ENCODE measurements at regions not wholly inside any gene's neighbourhood (a gene's known extent, or its start where the extent isn't known, plus 50 kb on each side); places are given as distances from the start of the nearest gene placed in this dataset.

DNA sequence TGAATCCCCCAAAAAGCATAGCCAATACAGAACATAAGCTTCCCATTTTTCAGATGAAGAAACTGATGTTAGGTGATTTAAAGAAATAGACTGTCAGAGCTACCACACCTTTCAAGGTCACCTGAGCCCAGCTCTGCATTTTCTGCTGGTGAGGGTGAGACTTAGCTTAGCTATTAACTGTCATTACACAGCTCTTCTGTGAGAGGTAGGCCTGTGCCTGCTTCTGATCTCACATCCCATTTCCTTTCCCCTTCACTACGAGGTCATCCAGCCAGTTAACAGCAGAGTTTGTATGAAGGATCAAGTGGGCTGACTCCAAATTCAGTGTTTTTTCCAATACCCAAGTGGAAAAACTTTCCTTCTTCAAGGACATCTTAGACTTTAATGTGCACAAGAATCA lies 528.6 kb upstream of the CLINT1 start:
- Histone ChIP-seq H3K36me3 (ENCODE audit: control insufficient read depth, insufficient read depth, low read length) (no peaks in the 10 kb centered on the region), H3K4me3 (ENCODE audit: extremely low read depth, insufficient read depth, low read length, poor library complexity, severe bottlenecking) (no peak overlapping the region), H3K4me1 (ENCODE audit: control insufficient read depth, insufficient read depth, low read length, poor library complexity, severe bottlenecking) (peaks cover 30% of the 10 kb centered on the region), H3K9me3 (ENCODE audit: control insufficient read depth, low read length) (no peaks in the 10 kb centered on the region), H3K27ac (ENCODE audit: low read depth, low read length, severe bottlenecking) (no peak overlapping the region)
- 83% methylated on average over 1 of the region's 1 CpG; no CpG with 5 or more reads in 1 of the 2 experiments for WGBS, 2 experiments (ENCODE audit: insufficient coverage in 2 of 2)

GRCh38 chr5:158385982-158386381 lies 527.0 kb upstream of the CLINT1 start:
- H3K4me1 ChIP-seq (ENCODE audit: control insufficient read depth, insufficient read depth, low read length, poor library complexity, severe bottlenecking), result peaks cover 27% of the 10 kb centered on the region
- H3K4me3 ChIP-seq (ENCODE audit: extremely low read depth, insufficient read depth, low read length, poor library complexity, severe bottlenecking), result no peak overlapping the region
- 100% methylated on average over 1 of the region's 3 CpGs; no CpG with 5 or more reads in 1 of the 2 experiments for WGBS, 2 experiments (ENCODE audit: insufficient coverage in 2 of 2)
- no peak overlapping the region for H3K27ac ChIP-seq (ENCODE audit: low read depth, low read length, severe bottlenecking)
- H3K9me3 ChIP-seq (ENCODE audit: control insufficient read depth, low read length), result no peaks in the 10 kb centered on the region
- no peaks in the 10 kb centered on the region for H3K36me3 ChIP-seq (ENCODE audit: control insufficient read depth, insufficient read depth, low read length)

DNA sequence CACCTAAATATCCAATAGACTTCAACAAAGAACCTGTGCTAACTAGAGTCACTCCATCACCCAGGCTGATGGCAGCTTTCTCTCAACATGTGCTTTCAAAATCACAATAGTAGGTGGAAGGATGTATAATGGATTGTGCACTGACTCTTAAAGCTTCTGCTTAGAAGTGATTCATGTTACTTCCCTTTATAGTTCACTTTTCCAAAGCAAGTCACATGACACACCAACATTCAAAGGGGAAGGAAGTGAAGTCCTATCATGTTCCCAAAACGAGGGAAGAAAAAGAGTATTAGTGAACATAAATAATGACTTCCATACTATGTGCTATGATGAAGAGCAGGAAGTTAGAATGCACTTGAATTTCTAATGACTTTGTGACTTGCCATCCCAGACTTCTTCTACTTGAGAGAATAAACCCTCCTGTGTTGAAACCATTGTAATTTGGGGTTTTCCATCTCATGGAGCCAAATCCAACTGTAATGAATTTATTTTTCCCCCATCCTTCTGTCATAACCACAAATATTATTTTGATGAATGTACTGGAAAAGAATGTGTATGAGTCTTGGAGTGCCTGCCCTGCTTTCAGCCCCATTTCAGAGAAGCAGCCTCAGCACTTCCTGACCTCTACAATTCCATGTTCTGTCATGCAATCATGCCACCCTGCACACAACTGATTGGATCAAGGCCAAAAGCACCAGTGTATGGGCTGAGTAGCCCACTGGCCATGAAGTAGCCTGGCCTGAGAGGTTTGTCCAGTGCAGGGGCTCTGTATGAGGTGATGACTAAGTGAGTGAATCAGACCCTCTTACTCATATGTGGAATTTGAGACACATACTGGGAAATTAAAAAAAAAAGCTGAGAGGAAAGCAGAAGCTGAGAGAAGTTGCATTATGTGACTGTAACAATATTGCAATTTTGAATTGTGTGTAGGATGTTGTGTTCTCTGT lies 525.9 kb upstream of the CLINT1 start:
- Histone ChIP-seq H3K27ac (ENCODE audit: low read depth, low read length, severe bottlenecking) (no peak overlapping the region), H3K36me3 (ENCODE audit: control insufficient read depth, insufficient read depth, low read length) (no peaks in the 10 kb centered on the region), H3K4me1 (ENCODE audit: control insufficient read depth, insufficient read depth, low read length, poor library complexity, severe bottlenecking) (peaks cover 17% of the 10 kb centered on the region), H3K4me3 (ENCODE audit: extremely low read depth, insufficient read depth, low read length, poor library complexity, severe bottlenecking) (no peak overlapping the region), H3K9me3 (ENCODE audit: control insufficient read depth, low read length) (no peaks in the 10 kb centered on the region)
- WGBS, 2 experiments (ENCODE audit: insufficient coverage in 2 of 2), result 100% methylated on average over 1 of the region's 1 CpG; no CpG with 5 or more reads in 1 of the 2 experiments

DNA sequence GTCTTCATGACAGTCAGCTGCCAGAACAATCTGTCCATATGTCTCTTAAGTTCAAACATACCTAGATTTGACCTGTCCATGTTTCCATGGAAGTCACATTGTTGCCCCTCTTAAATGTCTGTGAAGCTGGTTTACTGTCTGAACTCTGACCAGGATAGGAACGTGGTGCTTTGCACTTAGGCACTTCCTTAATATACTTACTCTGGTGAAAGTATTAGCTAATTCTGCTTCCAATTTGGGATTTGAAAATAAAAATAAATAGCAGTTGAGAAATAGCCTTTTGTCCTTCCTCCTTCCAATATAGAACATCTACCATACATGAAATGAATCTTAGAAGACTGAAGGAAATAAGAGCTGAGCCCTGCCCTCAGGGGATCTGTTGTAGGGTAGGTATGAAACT lies 524.5 kb upstream of the CLINT1 start:
- Histone ChIP-seq H3K4me1 (ENCODE audit: control insufficient read depth, insufficient read depth, low read length, poor library complexity, severe bottlenecking) (peaks cover 16% of the 10 kb centered on the region), H3K27ac (ENCODE audit: low read depth, low read length, severe bottlenecking) (no peak overlapping the region), H3K4me3 (ENCODE audit: extremely low read depth, insufficient read depth, low read length, poor library complexity, severe bottlenecking) (no peak overlapping the region), H3K9me3 (ENCODE audit: control insufficient read depth, low read length) (no peaks in the 10 kb centered on the region), H3K36me3 (ENCODE audit: control insufficient read depth, insufficient read depth, low read length) (no peaks in the 10 kb centered on the region)
- WGBS, 2 experiments (ENCODE audit: insufficient coverage in 2 of 2), result no CpG with 5 or more reads among the region's 1 CpG

DNA sequence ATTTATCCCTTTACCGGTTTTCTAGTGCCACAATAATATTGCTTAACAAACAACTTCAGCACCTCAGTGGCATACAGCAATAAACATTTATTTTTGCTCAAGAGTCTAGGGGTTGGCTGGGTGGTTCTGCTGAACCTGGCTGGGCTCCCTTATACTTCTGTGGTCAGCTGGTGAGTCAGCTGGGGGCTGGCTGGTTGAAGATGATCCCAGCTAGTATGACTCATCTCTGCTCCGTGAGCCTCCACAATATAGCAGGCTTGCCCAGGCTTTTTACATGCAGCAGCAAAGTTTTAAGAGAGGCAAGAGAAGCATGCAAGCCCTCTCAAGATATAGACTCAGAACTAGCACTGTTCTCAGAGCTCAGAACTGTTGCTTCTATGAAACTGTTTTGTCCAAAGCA lies 523.5 kb upstream of the CLINT1 start:
- Histone ChIP-seq H3K36me3 (ENCODE audit: control insufficient read depth, insufficient read depth, low read length) (no peaks in the 10 kb centered on the region), H3K9me3 (ENCODE audit: control insufficient read depth, low read length) (no peaks in the 10 kb centered on the region), H3K27ac (ENCODE audit: low read depth, low read length, severe bottlenecking) (peak overlapping the region; percentile 74), H3K4me1 (ENCODE audit: control insufficient read depth, insufficient read depth, low read length, poor library complexity, severe bottlenecking) (peaks cover 13% of the 10 kb centered on the region), H3K4me3 (ENCODE audit: extremely low read depth, insufficient read depth, low read length, poor library complexity, severe bottlenecking) (no peak overlapping the region)
- WGBS, 2 experiments (ENCODE audit: insufficient coverage in 2 of 2), result 13 to 17% methylated on average over 1 of the region's 2 CpGs

DNA sequence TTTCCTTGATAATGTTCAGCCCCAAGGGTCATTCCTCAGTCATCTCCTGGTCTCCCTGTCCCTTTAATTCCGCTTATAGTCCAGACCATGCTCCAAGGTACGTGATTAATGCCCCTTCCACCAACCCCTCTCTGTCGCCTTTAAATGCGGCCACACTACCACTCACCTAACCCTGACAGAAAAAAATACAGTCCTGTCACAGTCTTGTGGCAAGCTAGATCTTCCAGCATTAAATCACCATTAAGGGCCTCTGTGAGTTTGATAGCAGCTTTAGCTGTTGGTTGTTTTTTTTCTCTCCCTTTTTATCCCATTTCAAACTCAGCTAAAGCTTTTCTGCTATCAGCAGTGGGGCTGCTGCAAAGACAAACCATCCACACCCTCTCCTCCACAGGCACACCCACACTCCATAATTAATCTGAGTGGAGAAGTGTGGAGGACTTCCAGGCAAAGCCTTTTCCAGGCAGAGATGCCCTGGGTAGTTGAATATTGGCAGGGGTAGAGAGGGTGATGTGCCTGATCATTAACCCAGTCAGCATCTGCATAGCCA lies 522.7 kb upstream of the CLINT1 start:
- Histone ChIP-seq H3K27ac (ENCODE audit: low read depth, low read length, severe bottlenecking) (no peak overlapping the region), H3K4me1 (ENCODE audit: control insufficient read depth, insufficient read depth, low read length, poor library complexity, severe bottlenecking) (peaks cover 13% of the 10 kb centered on the region), H3K9me3 (ENCODE audit: control insufficient read depth, low read length) (no peaks in the 10 kb centered on the region), H3K36me3 (ENCODE audit: control insufficient read depth, insufficient read depth, low read length) (no peaks in the 10 kb centered on the region), H3K4me3 (ENCODE audit: extremely low read depth, insufficient read depth, low read length, poor library complexity, severe bottlenecking) (no peak overlapping the region)
- 97 to 98% methylated on average over 4 of the region's 4 CpGs for WGBS, 2 experiments (ENCODE audit: insufficient coverage in 2 of 2)

DNA sequence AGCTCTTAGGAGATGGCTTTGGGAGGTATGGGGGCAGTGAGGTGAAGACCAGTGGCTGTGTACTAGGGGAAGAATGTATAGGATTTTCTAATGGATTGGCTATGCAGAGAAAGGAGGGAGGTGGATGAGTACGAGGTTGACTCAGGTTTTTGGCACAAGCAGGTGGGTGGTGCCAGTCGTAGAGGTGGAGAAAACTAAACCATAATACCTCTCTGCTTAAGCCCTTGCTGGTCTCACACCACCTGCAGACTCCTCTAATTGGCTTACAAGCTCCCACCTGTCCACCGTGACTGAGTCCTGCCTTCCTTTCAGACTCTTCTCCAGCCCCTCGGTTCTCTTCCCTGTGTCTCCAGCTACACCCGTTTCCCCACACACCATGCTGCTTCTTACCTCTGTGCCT lies 521.7 kb upstream of the CLINT1 start:
- Histone ChIP-seq H3K9me3 (ENCODE audit: control insufficient read depth, low read length) (no peaks in the 10 kb centered on the region), H3K36me3 (ENCODE audit: control insufficient read depth, insufficient read depth, low read length) (no peaks in the 10 kb centered on the region), H3K27ac (ENCODE audit: low read depth, low read length, severe bottlenecking) (no peak overlapping the region), H3K4me1 (ENCODE audit: control insufficient read depth, insufficient read depth, low read length, poor library complexity, severe bottlenecking) (peaks cover 13% of the 10 kb centered on the region), H3K4me3 (ENCODE audit: extremely low read depth, insufficient read depth, low read length, poor library complexity, severe bottlenecking) (no peak overlapping the region)
- 81 to 91% methylated on average over 4 of the region's 5 CpGs for WGBS, 2 experiments (ENCODE audit: insufficient coverage in 2 of 2)

DNA sequence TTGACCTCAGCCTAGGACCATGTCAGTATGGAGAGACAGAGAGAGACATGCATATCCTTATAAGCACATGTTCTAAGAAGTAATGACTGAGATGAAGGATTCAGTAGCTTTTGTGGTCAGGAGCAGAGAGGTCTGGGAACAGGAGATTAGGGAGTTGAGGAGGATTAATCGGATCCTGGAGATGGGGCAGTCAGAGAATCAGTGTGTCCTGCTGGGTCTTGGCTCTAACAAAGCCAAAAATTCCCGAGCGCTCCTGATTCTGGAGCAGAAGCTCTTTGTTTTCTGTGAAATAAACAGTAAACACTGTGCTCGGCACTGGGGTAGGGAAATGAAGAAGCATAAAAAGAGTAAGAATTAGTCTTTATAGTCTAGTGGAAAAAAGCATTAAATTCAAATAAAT lies 520.0 kb upstream of the CLINT1 start:
- H3K4me3 ChIP-seq (ENCODE audit: extremely low read depth, insufficient read depth, low read length, poor library complexity, severe bottlenecking), result no peak overlapping the region
- WGBS, 2 experiments (ENCODE audit: insufficient coverage in 2 of 2), result 78 to 100% methylated on average over 1 to 3 of the region's 4 CpGs
- H3K27ac ChIP-seq (ENCODE audit: low read depth, low read length, severe bottlenecking), result no peak overlapping the region
- no peaks in the 10 kb centered on the region for H3K36me3 ChIP-seq (ENCODE audit: control insufficient read depth, insufficient read depth, low read length)
- no peaks in the 10 kb centered on the region for H3K9me3 ChIP-seq (ENCODE audit: control insufficient read depth, low read length)
- H3K4me1 ChIP-seq (ENCODE audit: control insufficient read depth, insufficient read depth, low read length, poor library complexity, severe bottlenecking), result peaks cover 13% of the 10 kb centered on the region

DNA sequence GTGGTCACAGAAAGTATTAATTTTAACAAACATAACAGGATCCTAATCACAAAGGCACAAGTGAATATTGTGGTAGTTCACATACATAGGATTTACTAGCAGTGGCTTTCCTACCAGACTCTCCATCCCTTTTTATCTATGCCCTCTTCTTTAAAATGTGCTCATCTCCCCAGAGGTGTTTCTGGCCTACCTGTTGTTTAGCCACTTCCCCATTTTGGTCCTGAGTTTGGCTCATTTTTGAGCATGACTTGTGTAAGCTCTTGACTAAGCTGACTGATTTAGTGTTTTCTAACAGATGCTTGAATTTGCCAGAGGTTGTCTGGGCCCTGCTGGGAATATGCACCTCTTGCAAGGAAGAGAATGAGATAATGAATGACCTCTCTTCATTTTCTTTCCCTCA lies 517.7 kb upstream of the CLINT1 start:
- Histone ChIP-seq H3K4me1 (ENCODE audit: control insufficient read depth, insufficient read depth, low read length, poor library complexity, severe bottlenecking) (no peaks in the 10 kb centered on the region), H3K27ac (ENCODE audit: low read depth, low read length, severe bottlenecking) (no peak overlapping the region), H3K36me3 (ENCODE audit: control insufficient read depth, insufficient read depth, low read length) (no peaks in the 10 kb centered on the region), H3K9me3 (ENCODE audit: control insufficient read depth, low read length) (no peaks in the 10 kb centered on the region), H3K4me3 (ENCODE audit: extremely low read depth, insufficient read depth, low read length, poor library complexity, severe bottlenecking) (no peak overlapping the region)

DNA sequence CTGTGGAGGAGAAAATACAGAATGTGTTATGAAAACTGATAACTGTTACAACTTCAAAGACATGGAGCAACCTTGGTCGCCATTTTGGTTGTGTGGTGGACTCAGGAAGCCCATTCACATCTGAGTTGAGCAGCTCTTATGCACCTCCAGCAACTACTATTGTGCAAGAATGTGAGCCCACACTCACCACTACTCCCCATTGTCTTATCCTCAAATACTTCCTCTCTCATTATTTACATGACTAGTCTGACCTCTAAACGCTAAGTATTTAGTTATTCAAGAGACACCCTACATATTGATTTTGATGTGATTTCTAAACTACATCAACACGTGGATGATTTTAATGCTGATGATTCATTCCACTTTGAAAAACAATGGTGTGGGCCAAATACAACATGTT lies 516.6 kb upstream of the CLINT1 start:
- H3K9me3 ChIP-seq (ENCODE audit: control insufficient read depth, low read length), result no peaks in the 10 kb centered on the region
- H3K4me3 ChIP-seq (ENCODE audit: extremely low read depth, insufficient read depth, low read length, poor library complexity, severe bottlenecking), result no peak overlapping the region
- WGBS, 2 experiments (ENCODE audit: insufficient coverage in 2 of 2), result 83 to 100% methylated on average over 1 of the region's 3 CpGs
- no peaks in the 10 kb centered on the region for H3K4me1 ChIP-seq (ENCODE audit: control insufficient read depth, insufficient read depth, low read length, poor library complexity, severe bottlenecking)
- H3K27ac ChIP-seq (ENCODE audit: low read depth, low read length, severe bottlenecking), result no peak overlapping the region
- H3K36me3 ChIP-seq (ENCODE audit: control insufficient read depth, insufficient read depth, low read length), result no peaks in the 10 kb centered on the region

Measured in mesodermal cell (in vitro differentiated cells).